ENCODE measurements at regions not wholly inside any gene's neighbourhood (a gene's known extent, or its start where the extent isn't known, plus 50 kb on each side); places are given as distances from the start of the nearest gene placed in this dataset.

DNA sequence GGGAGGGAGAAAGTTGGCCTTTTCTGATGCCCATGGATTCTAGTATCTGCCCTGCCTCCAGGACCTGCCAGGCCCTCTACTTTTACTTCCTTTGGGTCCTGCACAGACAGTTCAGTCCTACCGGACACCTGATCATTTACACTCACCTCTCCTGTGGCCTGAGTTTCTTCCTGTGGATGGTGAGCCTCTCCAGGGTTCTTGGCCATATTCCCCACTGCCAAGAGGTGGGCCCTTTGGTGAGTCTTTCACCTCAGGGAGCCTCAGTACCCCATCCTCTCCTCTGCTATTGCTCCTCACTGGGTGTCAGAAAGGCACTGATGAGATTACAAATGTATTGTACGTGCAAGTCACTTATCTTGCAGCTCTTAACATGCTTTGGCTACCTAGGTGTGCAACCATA, 81.4 kb upstream of the ETV3 start:
- ChIA-PET POLR2A (no interaction called here), CTCF (no interaction called here)
- Histone ChIP-seq H3K27me3 (ENCODE audit: insufficient read depth) (peaks cover 6% of the 10 kb centered on the region; the same call in 1 of the 2 replicates), H3K79me2 (ENCODE audit: insufficient read depth) (no peaks in the 10 kb centered on the region), H3K4me1 (ENCODE audit: control insufficient read depth in 1 of 2, insufficient read depth in 2 of 2, low read depth in 1 of 2, low read length in 1 of 2) (no peaks in the 10 kb centered on the region), H3K9me3 (no peaks in the 10 kb centered on the region), H3K36me3 (replicated peaks in 1 of 2; ENCODE audit: control insufficient read depth in 1 of 2, insufficient read depth in 2 of 2, low read length in 1 of 2) (no peaks in the 10 kb centered on the region), H3K9me2 (no peaks in the 10 kb centered on the region), H3K27ac (ENCODE audit: low read depth in 2 of 2, low read length in 1 of 2) (no peak overlapping the region), H3K9ac (no peak overlapping the region), H3F3A (replicated peaks; ENCODE audit: insufficient read depth) (no peaks in the 10 kb centered on the region), H2AFZ (ENCODE audit: low read depth) (no peak overlapping the region), H3K4me2 (no peak overlapping the region), H4K20me1 (ENCODE audit: insufficient read depth) (no peaks in the 10 kb centered on the region), H3K4me3 (ENCODE audit: low read depth in 2 of 2, low read length in 1 of 2) (no peak overlapping the region)
- TF ChIP-seq, protein P1, sequence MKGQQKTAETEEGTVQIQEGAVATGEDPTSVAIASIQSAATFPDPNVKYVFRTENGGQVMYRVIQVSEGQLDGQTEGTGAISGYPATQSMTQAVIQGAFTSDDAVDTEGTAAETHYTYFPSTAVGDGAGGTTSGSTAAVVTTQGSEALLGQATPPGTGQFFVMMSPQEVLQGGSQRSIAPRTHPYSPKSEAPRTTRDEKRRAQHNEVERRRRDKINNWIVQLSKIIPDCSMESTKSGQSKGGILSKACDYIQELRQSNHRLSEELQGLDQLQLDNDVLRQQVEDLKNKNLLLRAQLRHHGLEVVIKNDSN (IDR thresholded peaks at IDR 0.05; ENCODE audit: borderline replicate concordance, low read depth): no peak
- TF ChIP-seq ELF1 (IDR thresholded peaks at IDR 0.05) (no peak), EP300 (IDR thresholded peaks at IDR 0.05; ENCODE audit: borderline replicate concordance in 1 of 2, low read depth in 1 of 2, low read length in 1 of 2) (no peak), SIN3A (IDR thresholded peaks at IDR 0.05; ENCODE audit: borderline replicate concordance, low read depth, low read length) (no peak), GATA2 (CRISPR knock-in tag; IDR thresholded peaks at IDR 0.05) (no peak)
- TF ChIP-seq, protein P2, sequence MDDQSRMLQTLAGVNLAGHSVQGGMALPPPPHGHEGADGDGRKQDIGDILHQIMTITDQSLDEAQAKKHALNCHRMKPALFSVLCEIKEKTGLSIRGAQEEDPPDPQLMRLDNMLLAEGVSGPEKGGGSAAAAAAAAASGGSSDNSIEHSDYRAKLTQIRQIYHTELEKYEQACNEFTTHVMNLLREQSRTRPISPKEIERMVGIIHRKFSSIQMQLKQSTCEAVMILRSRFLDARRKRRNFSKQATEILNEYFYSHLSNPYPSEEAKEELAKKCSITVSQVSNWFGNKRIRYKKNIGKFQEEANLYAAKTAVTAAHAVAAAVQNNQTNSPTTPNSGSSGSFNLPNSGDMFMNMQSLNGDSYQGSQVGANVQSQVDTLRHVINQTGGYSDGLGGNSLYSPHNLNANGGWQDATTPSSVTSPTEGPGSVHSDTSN (IDR thresholded peaks at IDR 0.05): no peak
- no peak for DNase-seq
- WGBS (ENCODE audit: low lambda C conversion rate): 4% methylated on average over 2 of the region's 2 CpGs

DNA sequence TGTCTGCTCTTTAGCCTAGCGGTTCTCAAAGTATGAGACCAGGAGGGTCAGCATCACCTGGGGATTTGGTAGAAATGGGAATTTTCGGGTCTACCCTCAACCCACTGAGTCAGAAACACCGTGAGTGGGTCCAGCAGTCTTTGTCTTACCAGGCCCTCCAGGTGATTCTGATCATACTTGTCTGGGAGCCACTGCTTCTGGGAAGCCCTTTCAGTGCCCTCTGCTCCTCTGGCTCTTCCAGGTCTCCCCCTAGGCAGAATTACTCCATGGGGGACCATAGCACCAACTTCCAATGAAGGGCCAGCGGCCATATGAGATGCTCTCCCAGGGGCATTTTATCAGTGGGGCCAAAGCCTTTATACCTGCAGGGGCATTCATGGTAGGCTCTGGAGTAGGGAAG, 81.0 kb upstream of the ETV3 start:
- Histone ChIP-seq H4K20me1 (ENCODE audit: insufficient read depth) (no peaks in the 10 kb centered on the region), H3K9me3 (no peaks in the 10 kb centered on the region), H3K27me3 (ENCODE audit: insufficient read depth) (peaks cover 6% of the 10 kb centered on the region; the same call in 1 of the 2 replicates), H2AFZ (ENCODE audit: low read depth) (no peak overlapping the region), H3K27ac (ENCODE audit: low read depth in 2 of 2, low read length in 1 of 2) (no peak overlapping the region), H3K9ac (no peak overlapping the region), H3K4me3 (ENCODE audit: low read depth in 2 of 2, low read length in 1 of 2) (no peak overlapping the region), H3F3A (replicated peaks; ENCODE audit: insufficient read depth) (no peaks in the 10 kb centered on the region), H3K36me3 (replicated peaks in 1 of 2; ENCODE audit: control insufficient read depth in 1 of 2, insufficient read depth in 2 of 2, low read length in 1 of 2) (no peaks in the 10 kb centered on the region), H3K79me2 (ENCODE audit: insufficient read depth) (no peaks in the 10 kb centered on the region), H3K9me2 (no peaks in the 10 kb centered on the region), H3K4me2 (no peak overlapping the region), H3K4me1 (ENCODE audit: control insufficient read depth in 1 of 2, insufficient read depth in 2 of 2, low read depth in 1 of 2, low read length in 1 of 2) (no peaks in the 10 kb centered on the region)
- DNase-seq: no peak
- ChIA-PET CTCF (no interaction called here), POLR2A (no interaction called here)
- WGBS (ENCODE audit: low lambda C conversion rate): 3% methylated on average over 4 of the region's 4 CpGs
- TF ChIP-seq, protein P3, sequence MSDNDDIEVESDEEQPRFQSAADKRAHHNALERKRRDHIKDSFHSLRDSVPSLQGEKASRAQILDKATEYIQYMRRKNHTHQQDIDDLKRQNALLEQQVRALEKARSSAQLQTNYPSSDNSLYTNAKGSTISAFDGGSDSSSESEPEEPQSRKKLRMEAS (IDR thresholded peaks at IDR 0.05; ENCODE audit: low read depth): no peak

DNA sequence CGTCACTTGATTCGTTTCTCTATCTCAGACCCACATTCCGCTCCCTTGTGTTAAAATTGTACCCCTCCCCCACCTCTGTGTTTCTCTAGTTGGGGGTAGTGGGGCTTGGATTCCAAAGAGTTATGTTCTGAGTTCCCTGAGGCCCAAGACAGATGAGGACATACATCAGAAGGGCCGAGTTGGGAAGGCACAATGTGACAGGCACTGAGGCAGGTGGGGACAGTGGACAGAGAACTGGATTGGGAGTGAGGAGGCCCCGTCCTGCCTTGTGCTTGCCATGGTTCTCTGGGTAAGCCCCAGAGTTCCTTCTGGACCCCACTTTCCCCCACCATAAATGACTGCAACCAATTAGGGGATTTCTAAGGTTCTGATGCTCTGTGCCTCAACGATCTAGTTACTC, 80.5 kb upstream of the ETV3 start:
- Histone ChIP-seq H3K9ac (no peak overlapping the region), H3K27ac (ENCODE audit: low read depth in 2 of 2, low read length in 1 of 2) (no peak overlapping the region), H3F3A (replicated peaks; ENCODE audit: insufficient read depth) (no peaks in the 10 kb centered on the region), H3K4me3 (ENCODE audit: low read depth in 2 of 2, low read length in 1 of 2) (no peak overlapping the region), H3K4me2 (no peak overlapping the region), H3K4me1 (ENCODE audit: control insufficient read depth in 1 of 2, insufficient read depth in 2 of 2, low read depth in 1 of 2, low read length in 1 of 2) (no peaks in the 10 kb centered on the region), H4K20me1 (ENCODE audit: insufficient read depth) (no peaks in the 10 kb centered on the region), H2AFZ (ENCODE audit: low read depth) (no peak overlapping the region), H3K9me2 (no peaks in the 10 kb centered on the region), H3K36me3 (replicated peaks in 1 of 2; ENCODE audit: control insufficient read depth in 1 of 2, insufficient read depth in 2 of 2, low read length in 1 of 2) (no peaks in the 10 kb centered on the region), H3K27me3 (ENCODE audit: insufficient read depth) (peaks cover 6% of the 10 kb centered on the region; the same call in 1 of the 2 replicates), H3K79me2 (ENCODE audit: insufficient read depth) (no peaks in the 10 kb centered on the region), H3K9me3 (no peaks in the 10 kb centered on the region)
- ChIA-PET CTCF (interaction anchor here (1.2 kb wide), 1 partner anchor 24 kb away, joined by 5 read pairs; no protein-coding TSS in a partner anchor), POLR2A (no interaction called here)
- 0% methylated on average over 6 of the region's 6 CpGs for WGBS (ENCODE audit: low lambda C conversion rate)
- no peak for DNase-seq
- no peak for TF ChIP-seq FOXJ3 (CRISPR knock-in tag; IDR thresholded peaks at IDR 0.05)
- TF ChIP-seq SMC3 (IDR thresholded peaks at IDR 0.05; ENCODE audit: low read depth, low read length): no peak
- TF ChIP-seq, protein P4, sequence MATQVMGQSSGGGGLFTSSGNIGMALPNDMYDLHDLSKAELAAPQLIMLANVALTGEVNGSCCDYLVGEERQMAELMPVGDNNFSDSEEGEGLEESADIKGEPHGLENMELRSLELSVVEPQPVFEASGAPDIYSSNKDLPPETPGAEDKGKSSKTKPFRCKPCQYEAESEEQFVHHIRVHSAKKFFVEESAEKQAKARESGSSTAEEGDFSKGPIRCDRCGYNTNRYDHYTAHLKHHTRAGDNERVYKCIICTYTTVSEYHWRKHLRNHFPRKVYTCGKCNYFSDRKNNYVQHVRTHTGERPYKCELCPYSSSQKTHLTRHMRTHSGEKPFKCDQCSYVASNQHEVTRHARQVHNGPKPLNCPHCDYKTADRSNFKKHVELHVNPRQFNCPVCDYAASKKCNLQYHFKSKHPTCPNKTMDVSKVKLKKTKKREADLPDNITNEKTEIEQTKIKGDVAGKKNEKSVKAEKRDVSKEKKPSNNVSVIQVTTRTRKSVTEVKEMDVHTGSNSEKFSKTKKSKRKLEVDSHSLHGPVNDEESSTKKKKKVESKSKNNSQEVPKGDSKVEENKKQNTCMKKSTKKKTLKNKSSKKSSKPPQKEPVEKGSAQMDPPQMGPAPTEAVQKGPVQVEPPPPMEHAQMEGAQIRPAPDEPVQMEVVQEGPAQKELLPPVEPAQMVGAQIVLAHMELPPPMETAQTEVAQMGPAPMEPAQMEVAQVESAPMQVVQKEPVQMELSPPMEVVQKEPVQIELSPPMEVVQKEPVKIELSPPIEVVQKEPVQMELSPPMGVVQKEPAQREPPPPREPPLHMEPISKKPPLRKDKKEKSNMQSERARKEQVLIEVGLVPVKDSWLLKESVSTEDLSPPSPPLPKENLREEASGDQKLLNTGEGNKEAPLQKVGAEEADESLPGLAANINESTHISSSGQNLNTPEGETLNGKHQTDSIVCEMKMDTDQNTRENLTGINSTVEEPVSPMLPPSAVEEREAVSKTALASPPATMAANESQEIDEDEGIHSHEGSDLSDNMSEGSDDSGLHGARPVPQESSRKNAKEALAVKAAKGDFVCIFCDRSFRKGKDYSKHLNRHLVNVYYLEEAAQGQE (IDR thresholded peaks at IDR 0.05; ENCODE audit: low read depth, low read length): no peak
- TF ChIP-seq, protein P3 (IDR thresholded peaks at IDR 0.05; ENCODE audit: low read depth): no peak
- TF ChIP-seq, protein P5, sequence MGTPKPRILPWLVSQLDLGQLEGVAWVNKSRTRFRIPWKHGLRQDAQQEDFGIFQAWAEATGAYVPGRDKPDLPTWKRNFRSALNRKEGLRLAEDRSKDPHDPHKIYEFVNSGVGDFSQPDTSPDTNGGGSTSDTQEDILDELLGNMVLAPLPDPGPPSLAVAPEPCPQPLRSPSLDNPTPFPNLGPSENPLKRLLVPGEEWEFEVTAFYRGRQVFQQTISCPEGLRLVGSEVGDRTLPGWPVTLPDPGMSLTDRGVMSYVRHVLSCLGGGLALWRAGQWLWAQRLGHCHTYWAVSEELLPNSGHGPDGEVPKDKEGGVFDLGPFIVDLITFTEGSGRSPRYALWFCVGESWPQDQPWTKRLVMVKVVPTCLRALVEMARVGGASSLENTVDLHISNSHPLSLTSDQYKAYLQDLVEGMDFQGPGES (IDR thresholded peaks at IDR 0.05; ENCODE audit: low read depth, low read length): no peak
- no peak for TF ChIP-seq TCF12 (IDR thresholded peaks at IDR 0.05)
- TF ChIP-seq, protein P6, sequence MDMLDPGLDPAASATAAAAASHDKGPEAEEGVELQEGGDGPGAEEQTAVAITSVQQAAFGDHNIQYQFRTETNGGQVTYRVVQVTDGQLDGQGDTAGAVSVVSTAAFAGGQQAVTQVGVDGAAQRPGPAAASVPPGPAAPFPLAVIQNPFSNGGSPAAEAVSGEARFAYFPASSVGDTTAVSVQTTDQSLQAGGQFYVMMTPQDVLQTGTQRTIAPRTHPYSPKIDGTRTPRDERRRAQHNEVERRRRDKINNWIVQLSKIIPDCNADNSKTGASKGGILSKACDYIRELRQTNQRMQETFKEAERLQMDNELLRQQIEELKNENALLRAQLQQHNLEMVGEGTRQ (IDR thresholded peaks at IDR 0.05; ENCODE audit: borderline replicate concordance, low read depth, low read length): no peak
- TF ChIP-seq RCOR1 (IDR thresholded peaks at IDR 0.05; ENCODE audit: low read length): no peak

Measured in SK-N-SH (cell line).